GM13977 (cell line): ENCODE measurements at regions not wholly inside any gene's neighbourhood (a gene's known extent, or its start where the extent isn't known, plus 50 kb on each side); places are given as distances from the start of the nearest gene placed in this dataset.

Source experiments
- DNase-seq: peaks from one replicate; pipeline ENCODE4 v3.0.0; 2012; ENCODE audit warnings: low spot score
- CTCF ChIP-seq: IDR thresholded peaks from 2 replicates; pipeline ENCODE4 v1.5.1; 2012; ENCODE audit warnings: mild to moderate bottlenecking, control low read depth; ENCODE audit not compliant: insufficient read depth; ENCODE audit errors: extremely low read depth, missing control alignments
- in situ Hi-C: fragments of 300-500 bp; cut with MboI; formaldehyde crosslinking; loops from one replicate; pipeline ENCODE4 v1.12.0; 2022; ENCODE audit warnings: low sequenced_read_pairs, low pct_unique_long_range_greater_than_20kb, mixed read lengths, inconsistent platforms; ENCODE audit not compliant: unreplicated experiment

GRCh38 chr6:19150307-19150706, 686.9 kb upstream of the ID4 start:
- DNase-seq: no peak
- no peak for TF ChIP-seq CTCF
- in situ Hi-C loops: no loop called here

- DNase-seq: no peak
- no peak for TF ChIP-seq CTCF
- in situ Hi-C loops: no loop called here
Measured at GRCh38 chr6:19153270-19153980, 683.7 kb upstream of the ID4 start.

- no peak for DNase-seq
- no peak for TF ChIP-seq CTCF
- in situ Hi-C loops: no loop called here
Measured at GRCh38 chr6:19153981-19154295, 683.2 kb upstream of the ID4 start.

- in situ Hi-C loops: no loop called here
- no peak for DNase-seq
- TF ChIP-seq CTCF: no peak
Measured at GRCh38 chr6:19156443-19156842, 680.7 kb upstream of the ID4 start.

- in situ Hi-C loops: no loop called here
- DNase-seq: no peak
- no peak for TF ChIP-seq CTCF
Measured at GRCh38 chr6:19157486-19157885, 679.7 kb upstream of the ID4 start.

- no peak for DNase-seq
- in situ Hi-C loops: no loop called here
- TF ChIP-seq CTCF: no peak
Measured at GRCh38 chr6:19158586-19158985, 678.6 kb upstream of the ID4 start.

GRCh38 chr6:19159089-19159488, 678.1 kb upstream of the ID4 start:
- in situ Hi-C loops: no loop called here
- no peak for DNase-seq
- no peak for TF ChIP-seq CTCF
